Medulla oblongata (tissue), 1 donor: ENCODE measurements at regions not wholly inside any gene's neighbourhood (a gene's known extent, or its start where the extent isn't known, plus 50 kb on each side); places are given as distances from the start of the nearest gene placed in this dataset.
A peak's percentile ranks its signal among the peaks of the same experiment; 100 is the strongest.
"Not testable (repeated sequence)": the region's sequence is repeated elsewhere in the genome, so short reads cannot be mapped to it uniquely, and the experiment has no call there.

ENCODE experiments used
- DNase-seq: peaks from one replicate; pipeline ENCODE4 v3.0.0-alpha.2; 2015; ENCODE audit errors: extremely low spot score

- DNase-seq = no peak
Observed at GRCh38 chr14:28603606-28604005, 163.0 kb upstream of the FOXG1 start.

- no peak for DNase-seq
Observed at GRCh38 chr14:28607661-28608060, 158.9 kb upstream of the FOXG1 start.

GRCh38 chr14:28608443-28608842 is 158.1 kb upstream of the FOXG1 start:
- peak; percentile 42 for DNase-seq

- DNase-seq = peak; percentile 94
Observed at GRCh38 chr14:28608851-28609828, 157.4 kb upstream of the FOXG1 start.

GRCh38 chr14:28612414-28612813 is 154.2 kb upstream of the FOXG1 start:
- DNase-seq = no peak

- no peak for DNase-seq
Observed at GRCh38 chr14:28613532-28613931, 153.1 kb upstream of the FOXG1 start.

GRCh38 chr14:28626780-28627179 is 139.8 kb upstream of the FOXG1 start:
- DNase-seq = no peak

- no peak for DNase-seq
Observed at GRCh38 chr14:28629328-28630004, 137.1 kb upstream of the FOXG1 start.

GRCh38 chr14:28630100-28630499 is 136.5 kb upstream of the FOXG1 start:
- peak; percentile 25 for DNase-seq

- peak; percentile 51 for DNase-seq
Observed at GRCh38 chr14:28635387-28635786, 131.2 kb upstream of the FOXG1 start.

- DNase-seq = not testable (repeated sequence)
Observed at GRCh38 chr14:28635816-28636215, 130.8 kb upstream of the FOXG1 start.

GRCh38 chr14:28641189-28641588 is 125.4 kb upstream of the FOXG1 start:
- not testable (repeated sequence) for DNase-seq

GRCh38 chr14:28651148-28651547 is 115.4 kb upstream of the FOXG1 start:
- DNase-seq = no peak

GRCh38 chr14:28652782-28653181 is 113.8 kb upstream of the FOXG1 start:
- no peak for DNase-seq

- DNase-seq = no peak
Observed at GRCh38 chr14:28653521-28653920, 113.1 kb upstream of the FOXG1 start.

- DNase-seq = no peak
Observed at GRCh38 chr14:28656704-28657255, 109.8 kb upstream of the FOXG1 start.

- no peak for DNase-seq
Observed at GRCh38 chr14:28661171-28661772, 105.3 kb upstream of the FOXG1 start.

- no peak for DNase-seq
Observed at GRCh38 chr14:28666961-28667360, 99.6 kb upstream of the FOXG1 start.

- DNase-seq = no peak
Observed at GRCh38 chr14:28671425-28671824, 95.2 kb upstream of the FOXG1 start.

GRCh38 chr14:28673056-28673455 is 93.5 kb upstream of the FOXG1 start:
- DNase-seq = no peak

GRCh38 chr14:28676479-28676878 is 90.1 kb upstream of the FOXG1 start:
- no peak for DNase-seq

GRCh38 chr14:28677381-28677780 is 89.2 kb upstream of the FOXG1 start:
- no peak for DNase-seq
